DND-41 (cell line): ENCODE measurements at regions not wholly inside any gene's neighbourhood (a gene's known extent, or its start where the extent isn't known, plus 50 kb on each side); places are given as distances from the start of the nearest gene placed in this dataset.

Source experiments
- ATAC-seq: fragments of 200-7000 bp; cut with Tn5 transposase; 3 replicates; pipeline ENCODE4 v1.9.1; 2021; ENCODE audit warnings: low read depth; ENCODE audit not compliant: insufficient read depth
- DNase-seq: peaks from one replicate; pipeline ENCODE4 v3.0.0-alpha.2; 2020
- H2AFZ ChIP-seq: 2 replicates; pipeline ENCODE4 v1.6.0; 2012; ENCODE audit warnings: low read depth, low read length
- H3K27ac ChIP-seq: 2 replicates; pipeline ENCODE4 v1.5.1; 2012; ENCODE audit warnings: low read length, inconsistent platforms
- H3K27me3 ChIP-seq: fragments of 200-600 bp; sonication (generic); 2 replicates; pipeline ENCODE4 v1.6.0; 2012; ENCODE audit warnings: low read length, mild to moderate bottlenecking, inconsistent platforms; ENCODE audit not compliant: insufficient read depth, poor library complexity
- H3K36me3 ChIP-seq: 2 replicates; pipeline ENCODE4 v1.5.1; 2012; ENCODE audit warnings: low read length, inconsistent platforms; ENCODE audit not compliant: insufficient read depth
- H3K4me1 ChIP-seq: 2 replicates; pipeline ENCODE4 v1.5.1; 2012; ENCODE audit warnings: mild to moderate bottlenecking, low read length; ENCODE audit not compliant: insufficient read depth
- H3K4me2 ChIP-seq: 2 replicates; pipeline ENCODE4 v1.6.0; 2012; ENCODE audit warnings: mild to moderate bottlenecking, moderate library complexity, low read length, inconsistent platforms; ENCODE audit not compliant: insufficient read depth
- H3K4me3 ChIP-seq, 2 experiments: fragments of 200-600 bp in 1 of 2; shearing (Covaris generic) in 1 of 2; 2 replicates each; pipeline ENCODE4 v1.5.1; 2012 to 2016; ENCODE audit warnings: inconsistent platforms in 2 of 2, low read length in 2 of 2, mild to moderate bottlenecking in 2 of 2, low read depth in 1 of 2, moderate library complexity in 1 of 2
- H3K79me2 ChIP-seq: 2 replicates; pipeline ENCODE4 v1.6.0; 2012; ENCODE audit warnings: low read length, inconsistent platforms; ENCODE audit not compliant: insufficient read depth
- H3K9ac ChIP-seq: 2 replicates; pipeline ENCODE4 v1.6.0; 2012; ENCODE audit warnings: low read depth, mild to moderate bottlenecking, inconsistent platforms, low read length, moderate library complexity
- H3K9me3 ChIP-seq: 2 replicates; pipeline ENCODE4 v1.5.1; 2012; ENCODE audit warnings: low read length, moderate library complexity, mild to moderate bottlenecking, inconsistent platforms; ENCODE audit not compliant: insufficient read depth, severe bottlenecking
- H4K20me1 ChIP-seq: 2 replicates; pipeline ENCODE4 v1.6.0; 2012; ENCODE audit warnings: low read length; ENCODE audit not compliant: insufficient read depth
- EZH2 ChIP-seq: IDR thresholded peaks from 3 replicates; pipeline ENCODE4 v1.6.1; 2012; ENCODE audit warnings: borderline replicate concordance, low read depth, mild to moderate bottlenecking, moderate library complexity, low read length, inconsistent platforms; ENCODE audit not compliant: severe bottlenecking
- TF ChIP-seq, protein P1 (sequence below): IDR thresholded peaks from 2 replicates; pipeline ENCODE4 v1.5.1; 2012; ENCODE audit warnings: borderline replicate concordance, low read length, moderate library complexity, mild to moderate bottlenecking; ENCODE audit not compliant: poor library complexity, severe bottlenecking; ENCODE audit errors: extremely low read depth

- no peak overlapping the region for H3K9ac ChIP-seq
- no peak overlapping the region for H2AFZ ChIP-seq
- H3K79me2 ChIP-seq, result no peaks in the 10 kb centered on the region
- no peak overlapping the region for H3K27ac ChIP-seq
- no peaks in the 10 kb centered on the region for H3K27me3 ChIP-seq
- no peak overlapping the region for H3K4me2 ChIP-seq
- H3K4me1 ChIP-seq, result no peaks in the 10 kb centered on the region
- H3K4me3 ChIP-seq, result no peak overlapping the region
- H3K36me3 ChIP-seq, result no peaks in the 10 kb centered on the region
- TF ChIP-seq, protein P1, sequence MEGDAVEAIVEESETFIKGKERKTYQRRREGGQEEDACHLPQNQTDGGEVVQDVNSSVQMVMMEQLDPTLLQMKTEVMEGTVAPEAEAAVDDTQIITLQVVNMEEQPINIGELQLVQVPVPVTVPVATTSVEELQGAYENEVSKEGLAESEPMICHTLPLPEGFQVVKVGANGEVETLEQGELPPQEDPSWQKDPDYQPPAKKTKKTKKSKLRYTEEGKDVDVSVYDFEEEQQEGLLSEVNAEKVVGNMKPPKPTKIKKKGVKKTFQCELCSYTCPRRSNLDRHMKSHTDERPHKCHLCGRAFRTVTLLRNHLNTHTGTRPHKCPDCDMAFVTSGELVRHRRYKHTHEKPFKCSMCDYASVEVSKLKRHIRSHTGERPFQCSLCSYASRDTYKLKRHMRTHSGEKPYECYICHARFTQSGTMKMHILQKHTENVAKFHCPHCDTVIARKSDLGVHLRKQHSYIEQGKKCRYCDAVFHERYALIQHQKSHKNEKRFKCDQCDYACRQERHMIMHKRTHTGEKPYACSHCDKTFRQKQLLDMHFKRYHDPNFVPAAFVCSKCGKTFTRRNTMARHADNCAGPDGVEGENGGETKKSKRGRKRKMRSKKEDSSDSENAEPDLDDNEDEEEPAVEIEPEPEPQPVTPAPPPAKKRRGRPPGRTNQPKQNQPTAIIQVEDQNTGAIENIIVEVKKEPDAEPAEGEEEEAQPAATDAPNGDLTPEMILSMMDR, result no peak
- no peak for TF ChIP-seq EZH2
- no peak for DNase-seq
- H4K20me1 ChIP-seq, result no peaks in the 10 kb centered on the region
- no peak for ATAC-seq
- H3K9me3 ChIP-seq, result no peaks in the 10 kb centered on the region
Observed at GRCh38 chr5:163623986-163624385, 118.6 kb downstream of the MAT2B start.

- ATAC-seq (no peak), DNase-seq (no peak)
- H3K27me3 ChIP-seq, result no peaks in the 10 kb centered on the region
- no peaks in the 10 kb centered on the region for H3K36me3 ChIP-seq
- no peak overlapping the region for H2AFZ ChIP-seq
- no peaks in the 10 kb centered on the region for H3K79me2 ChIP-seq
- no peaks in the 10 kb centered on the region for H3K4me1 ChIP-seq
- no peaks in the 10 kb centered on the region for H4K20me1 ChIP-seq
- H3K9ac ChIP-seq, result no peak overlapping the region
- H3K27ac ChIP-seq, result no peak overlapping the region
- H3K9me3 ChIP-seq, result no peaks in the 10 kb centered on the region
- H3K4me2 ChIP-seq, result no peak overlapping the region
- TF ChIP-seq EZH2, result no peak
- TF ChIP-seq, protein P1, result no peak
- H3K4me3 ChIP-seq, result no peak overlapping the region
Observed at GRCh38 chr5:163624431-163624830, 119.0 kb downstream of the MAT2B start.

DNA sequence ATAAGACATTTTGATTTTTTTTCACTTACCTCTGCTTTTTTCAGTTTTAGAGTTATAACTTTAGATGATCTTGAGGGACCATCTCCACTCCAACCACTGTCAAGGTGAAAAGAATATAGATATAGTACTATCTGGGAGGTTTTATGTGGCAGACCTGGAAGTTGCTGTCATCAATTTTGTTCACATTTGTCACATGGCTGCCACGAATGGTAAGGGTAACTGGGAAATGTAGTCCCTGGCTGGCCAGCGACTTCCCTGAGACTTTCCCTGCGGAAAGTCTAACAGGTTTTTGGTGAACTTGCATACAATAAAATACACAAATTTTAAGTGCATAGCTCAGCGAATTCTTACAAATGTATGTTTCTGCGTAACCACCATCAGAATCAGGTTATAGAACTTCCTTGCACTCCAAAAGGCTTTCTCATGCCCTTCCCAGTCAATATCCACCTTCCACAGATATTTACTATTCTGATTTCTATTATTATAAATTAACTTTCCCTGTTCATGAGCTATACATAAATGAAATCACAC lies 121.5 kb downstream of the MAT2B start:
- Histone ChIP-seq H3K27ac (no peak overlapping the region), H3K9me3 (no peaks in the 10 kb centered on the region), H3K4me3 (no peak overlapping the region), H3K36me3 (no peaks in the 10 kb centered on the region), H2AFZ (no peak overlapping the region), H3K27me3 (no peaks in the 10 kb centered on the region), H3K79me2 (no peaks in the 10 kb centered on the region), H3K4me2 (no peak overlapping the region), H4K20me1 (no peaks in the 10 kb centered on the region), H3K9ac (no peak overlapping the region), H3K4me1 (no peaks in the 10 kb centered on the region)
- DNase-seq (no peak), ATAC-seq (no peak)
- TF ChIP-seq EZH2, result no peak
- TF ChIP-seq, protein P1, result no peak

DNA sequence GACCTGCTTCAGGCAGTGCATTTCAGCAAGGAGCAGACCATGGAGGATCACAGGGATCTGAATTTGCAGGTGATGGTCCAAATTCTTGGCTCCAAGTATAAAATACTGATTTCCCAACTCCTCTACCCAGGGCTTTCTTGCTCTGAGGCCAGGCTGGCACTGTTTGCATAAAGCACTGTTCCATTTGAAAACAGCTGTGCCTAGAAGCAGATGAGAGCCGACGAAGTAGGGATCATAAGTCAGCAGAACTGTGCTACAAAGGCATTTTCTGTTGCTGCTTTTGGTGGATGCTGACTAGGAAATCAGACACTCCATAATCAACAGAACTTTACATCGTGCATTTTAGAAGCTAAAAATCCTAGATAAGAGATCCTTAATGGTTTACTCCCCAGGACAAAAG lies 126.4 kb downstream of the MAT2B start:
- H4K20me1 ChIP-seq, result no peaks in the 10 kb centered on the region
- H3K27ac ChIP-seq, result no peak overlapping the region
- no peaks in the 10 kb centered on the region for H3K9me3 ChIP-seq
- no peak overlapping the region for H3K4me2 ChIP-seq
- no peak overlapping the region for H2AFZ ChIP-seq
- TF ChIP-seq, protein P1, result no peak
- TF ChIP-seq EZH2, result no peak
- no peak overlapping the region for H3K4me3 ChIP-seq
- ATAC-seq (no peak), DNase-seq (no peak)
- H3K79me2 ChIP-seq, result no peaks in the 10 kb centered on the region
- no peaks in the 10 kb centered on the region for H3K27me3 ChIP-seq
- no peak overlapping the region for H3K9ac ChIP-seq
- H3K36me3 ChIP-seq, result no peaks in the 10 kb centered on the region
- no peaks in the 10 kb centered on the region for H3K4me1 ChIP-seq
